ENCODE measurements at regions not wholly inside any gene's neighbourhood (a gene's known extent, or its start where the extent isn't known, plus 50 kb on each side); places are given as distances from the start of the nearest gene placed in this dataset.
"Not testable (repeated sequence)": the region's sequence is repeated elsewhere in the genome, so short reads cannot be mapped to it uniquely, and the experiment has no call there.

DNA sequence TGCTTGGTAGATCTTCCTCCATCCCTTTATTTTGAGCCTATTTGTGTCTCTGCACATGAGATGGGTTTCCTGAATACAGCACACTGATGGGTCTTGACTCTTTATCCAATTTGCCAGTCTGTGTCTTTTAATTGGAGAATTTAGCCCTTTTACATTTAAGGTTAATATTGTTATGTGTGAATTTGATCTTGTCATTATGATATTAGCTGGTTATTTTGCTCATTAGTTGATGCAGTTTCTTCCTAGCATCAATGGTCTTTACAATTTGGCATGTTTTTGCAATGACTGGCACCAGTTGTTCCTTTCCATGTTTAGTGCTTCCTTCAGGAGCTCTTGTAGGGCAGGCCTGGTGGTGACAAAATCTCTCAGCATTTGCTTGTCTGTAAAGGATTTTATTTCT lies 72.4 kb downstream of the HNRNPD start:
- not testable (repeated sequence) for DNase-seq, ATAC-seq

DNA sequence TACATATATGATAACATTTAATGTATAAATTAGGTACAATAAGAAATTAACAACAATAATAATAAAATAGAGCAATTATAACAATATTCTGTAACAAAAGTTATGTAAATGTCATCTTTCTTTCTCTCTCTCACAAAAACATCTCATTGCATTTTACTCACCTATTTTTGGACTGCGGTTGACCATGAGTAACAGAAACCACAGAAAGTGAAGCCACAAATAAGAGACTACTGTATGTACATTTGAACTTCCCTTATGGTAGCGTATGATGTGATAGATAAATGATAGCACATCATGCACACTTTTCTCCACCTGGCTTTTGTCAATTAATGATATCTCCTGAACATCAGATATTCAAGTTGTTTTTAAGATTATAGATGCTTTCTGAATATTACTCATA lies 80.5 kb downstream of the HNRNPD start:
- ATAC-seq, result peak; percentile 82
- DNase-seq, result no peak

DNA sequence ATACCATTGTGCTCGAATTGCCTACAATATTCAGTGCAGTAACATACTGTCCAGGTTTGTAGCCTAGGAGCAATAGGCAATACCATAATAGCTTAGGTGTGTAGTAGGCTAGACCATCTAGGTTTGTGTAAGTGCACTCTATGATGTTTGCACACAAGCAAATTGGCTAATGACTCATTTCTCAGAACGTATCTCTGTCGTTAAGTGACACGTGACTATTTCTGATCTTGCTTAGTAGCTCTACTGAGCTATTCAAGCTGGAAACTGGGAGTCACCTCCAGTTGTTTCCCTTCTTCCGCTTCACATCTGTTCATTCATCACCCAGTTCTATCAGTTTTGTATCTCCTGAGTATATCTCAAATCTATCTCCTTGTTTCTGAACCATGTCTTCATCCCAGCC lies 86.1 kb downstream of the HNRNPD start:
- DNase-seq (no peak), ATAC-seq (no peak)

DNA sequence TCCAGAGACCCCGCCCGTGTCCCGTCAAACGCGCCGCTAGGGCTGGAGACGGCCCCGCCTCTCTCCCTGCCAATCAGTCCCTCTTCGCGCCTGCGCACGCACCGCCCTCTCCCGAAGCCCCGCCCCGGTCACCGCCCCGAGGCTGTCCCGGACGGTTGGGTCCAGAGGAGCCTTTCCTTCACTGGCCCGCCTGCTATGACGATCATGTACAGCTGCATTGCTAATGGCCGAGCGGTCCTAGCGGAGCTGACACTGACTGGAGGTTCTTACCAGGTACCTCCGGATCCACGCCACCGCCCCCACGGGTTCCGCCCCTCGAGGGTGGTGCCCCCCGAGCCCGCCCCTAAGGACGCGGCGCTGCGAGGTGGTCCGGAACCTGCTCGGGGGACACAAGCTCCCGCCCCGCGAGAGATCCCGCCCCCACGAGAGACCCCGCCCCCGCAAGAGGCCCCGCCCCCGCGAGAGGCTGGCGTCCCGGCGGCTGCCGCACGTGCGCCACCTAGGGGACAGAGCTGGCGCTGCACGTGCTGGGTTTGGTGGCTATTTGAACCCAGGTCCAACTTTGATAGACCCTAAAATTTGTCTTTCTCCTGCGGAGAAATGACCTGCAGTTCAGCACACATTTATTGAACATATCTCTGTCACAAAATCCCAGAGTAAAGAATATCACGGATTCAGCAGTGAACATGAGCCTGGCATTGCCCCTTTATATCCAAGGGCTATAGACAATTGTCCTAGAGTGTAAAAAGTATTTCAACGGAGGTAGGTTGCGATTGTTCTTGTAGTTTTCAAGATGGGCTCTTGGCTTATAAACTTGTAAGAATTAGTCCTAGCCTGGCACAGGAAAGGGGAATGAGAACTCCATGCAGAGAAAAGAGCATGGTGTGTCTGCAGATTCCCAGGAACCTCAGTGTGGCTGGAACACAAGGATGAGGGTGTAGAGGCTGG lies 88.7 kb downstream of the HNRNPD start:
- DNase-seq (peak; percentile 100), ATAC-seq (peak; percentile 99)

DNA sequence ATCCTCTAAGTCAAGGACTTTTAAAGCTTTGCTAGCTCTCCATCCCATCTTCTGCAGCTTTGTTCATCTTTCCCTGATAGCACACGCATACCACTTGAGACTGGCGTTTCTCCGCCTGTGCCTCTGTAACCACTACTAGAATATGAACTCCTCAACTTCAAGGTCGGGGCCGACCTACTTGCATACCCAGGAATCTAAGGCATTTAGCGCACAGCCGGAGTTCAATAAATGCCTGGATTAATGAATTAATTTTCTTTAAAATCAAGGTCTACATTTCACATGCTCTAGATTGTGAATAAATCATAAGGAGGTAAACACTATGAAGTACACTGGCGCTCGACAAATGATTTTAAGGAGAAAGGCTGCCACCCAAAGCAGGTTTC lies 89.3 kb downstream of the HNRNPD start:
- ATAC-seq (no peak), DNase-seq (no peak)

DNA sequence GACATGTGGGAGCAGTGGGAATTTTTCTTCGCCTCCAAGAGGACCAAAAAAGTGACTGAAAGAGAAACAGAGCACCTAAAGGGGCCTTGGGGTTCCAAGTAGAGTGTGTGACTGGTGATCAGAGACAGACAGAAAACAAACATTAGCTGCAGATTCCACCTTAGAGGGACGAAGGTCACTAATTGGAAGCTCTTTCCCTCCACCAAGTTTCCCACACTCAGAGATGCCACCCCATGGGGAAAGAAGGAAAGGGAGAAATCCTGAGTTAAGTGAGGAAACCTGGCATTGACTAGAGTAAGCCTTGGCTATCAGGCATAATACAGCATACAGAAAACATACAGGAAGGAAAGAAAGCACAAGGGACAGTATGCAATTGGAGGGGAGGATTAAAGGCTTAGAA lies 90.9 kb downstream of the HNRNPD start:
- DNase-seq (no peak), ATAC-seq (no peak)

DNA sequence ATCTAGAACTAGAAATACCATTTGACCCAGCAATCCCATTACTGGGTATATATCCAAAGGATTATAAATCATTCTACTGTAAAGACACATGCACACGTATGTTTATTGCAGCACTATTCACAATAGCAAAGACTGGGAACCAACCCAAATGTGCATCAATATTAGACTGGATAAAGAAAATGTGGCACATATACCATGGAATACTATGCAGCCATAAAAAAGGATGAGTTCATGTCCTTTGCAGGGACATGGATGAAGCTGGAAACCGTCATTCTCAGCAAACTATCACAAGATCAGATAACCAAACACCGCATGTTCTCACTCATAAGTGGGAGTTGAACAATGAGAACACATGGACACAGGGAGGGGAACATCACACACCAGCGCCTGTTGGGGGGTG lies 94.2 kb downstream of the HNRNPD start:
- DNase-seq, ATAC-seq: not testable (repeated sequence)

DNA sequence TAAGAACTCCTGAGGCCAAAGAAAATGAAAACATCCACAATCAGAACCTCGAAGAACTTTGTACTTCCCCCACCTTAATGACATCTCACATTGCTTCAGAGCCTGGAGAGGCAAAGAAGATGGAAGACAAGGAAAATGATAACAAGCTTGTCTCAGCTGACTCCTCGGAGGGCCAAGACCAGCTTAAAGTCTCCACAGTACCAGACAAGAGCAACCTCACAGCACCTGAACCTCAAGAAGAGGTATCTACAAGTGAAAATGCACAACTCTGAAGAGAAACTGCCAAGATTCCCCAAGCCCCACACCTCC lies 97.5 kb downstream of the HNRNPD start:
- no peak for DNase-seq
- ATAC-seq, result no peak

DNA sequence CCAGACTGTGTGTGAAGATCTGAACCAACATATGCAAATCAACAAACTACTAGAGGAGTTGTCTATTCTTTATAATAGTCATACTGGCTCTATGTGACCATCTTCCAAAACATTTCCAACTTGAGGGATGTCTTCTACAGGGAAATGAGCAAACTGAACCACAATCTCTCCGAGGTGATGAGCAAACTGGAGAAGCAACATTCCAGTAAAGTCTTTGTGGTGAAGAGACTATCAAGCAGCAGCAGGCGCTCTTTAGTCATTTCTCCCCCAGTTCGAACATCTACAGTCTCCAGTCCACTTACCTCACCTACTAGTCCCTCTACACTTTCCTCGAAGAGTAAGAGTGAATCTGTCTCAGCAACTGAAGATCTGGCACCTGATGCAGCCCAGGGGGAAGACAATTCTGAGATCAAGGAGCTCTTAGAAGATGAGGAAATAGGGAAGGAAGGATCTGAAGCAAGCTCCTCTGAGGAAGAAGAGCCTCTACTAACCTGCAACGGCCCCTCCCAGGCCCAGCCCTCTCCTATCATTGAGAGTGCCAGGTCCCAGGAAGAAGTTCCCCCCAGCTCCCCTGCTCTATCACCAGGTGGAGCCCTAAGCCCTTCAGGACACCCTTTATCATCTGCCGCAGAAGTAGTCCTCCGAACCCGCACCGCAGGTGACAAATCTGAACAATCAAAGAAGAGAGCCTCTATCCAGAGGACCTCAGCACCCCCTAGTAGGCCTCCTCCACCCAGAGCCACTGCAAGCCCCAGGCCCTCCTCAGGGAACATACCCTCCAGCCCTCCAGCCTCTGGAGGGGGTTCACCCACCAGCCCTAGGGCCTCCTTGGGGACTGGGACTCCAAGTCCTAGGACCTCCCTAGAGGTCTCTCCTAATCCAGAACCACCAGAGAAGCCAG lies 98.1 kb downstream of the HNRNPD start:
- ATAC-seq (peak; percentile 36), DNase-seq (no peak)

DNA sequence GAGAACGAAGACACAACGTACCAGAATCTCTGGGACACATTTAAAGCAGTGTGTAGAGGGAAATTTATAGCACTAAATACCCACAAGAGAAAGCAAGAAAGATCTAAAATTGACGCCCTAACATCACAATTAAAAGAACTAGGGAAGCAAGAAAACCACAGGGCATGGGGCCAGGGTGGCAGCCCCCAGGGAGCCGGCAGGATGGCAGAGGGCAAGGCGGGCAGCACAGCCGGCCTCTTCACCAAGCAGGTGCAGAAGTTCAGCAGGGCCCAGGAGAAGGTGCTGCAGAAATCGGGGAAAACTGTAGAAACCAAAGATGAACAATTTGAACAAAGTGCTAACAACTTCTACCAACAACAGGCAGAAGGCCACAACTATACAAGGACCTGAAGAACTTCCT lies 99.1 kb downstream of the HNRNPD start:
- ATAC-seq, DNase-seq: not testable (repeated sequence)

DNA sequence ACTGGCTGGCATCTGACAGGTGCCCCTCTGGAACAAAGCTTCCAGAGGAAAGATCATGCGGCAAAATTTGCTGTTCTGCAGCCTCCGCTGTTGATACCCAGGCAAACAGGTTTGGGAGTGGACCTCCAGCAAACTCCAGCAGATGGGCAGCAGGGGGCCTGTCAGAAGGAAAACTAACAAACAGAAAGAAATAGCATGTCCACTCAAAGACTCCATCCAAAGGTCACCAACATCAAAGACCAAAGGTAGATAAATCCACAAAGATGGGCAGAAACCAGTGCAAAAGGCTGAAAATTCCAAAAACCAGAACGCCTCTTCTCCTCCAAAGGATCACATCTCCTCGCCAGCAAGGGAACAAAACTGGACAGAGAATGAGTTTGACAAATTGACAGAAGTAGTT lies 101.3 kb downstream of the HNRNPD start:
- ATAC-seq, DNase-seq: not testable (repeated sequence)

DNA sequence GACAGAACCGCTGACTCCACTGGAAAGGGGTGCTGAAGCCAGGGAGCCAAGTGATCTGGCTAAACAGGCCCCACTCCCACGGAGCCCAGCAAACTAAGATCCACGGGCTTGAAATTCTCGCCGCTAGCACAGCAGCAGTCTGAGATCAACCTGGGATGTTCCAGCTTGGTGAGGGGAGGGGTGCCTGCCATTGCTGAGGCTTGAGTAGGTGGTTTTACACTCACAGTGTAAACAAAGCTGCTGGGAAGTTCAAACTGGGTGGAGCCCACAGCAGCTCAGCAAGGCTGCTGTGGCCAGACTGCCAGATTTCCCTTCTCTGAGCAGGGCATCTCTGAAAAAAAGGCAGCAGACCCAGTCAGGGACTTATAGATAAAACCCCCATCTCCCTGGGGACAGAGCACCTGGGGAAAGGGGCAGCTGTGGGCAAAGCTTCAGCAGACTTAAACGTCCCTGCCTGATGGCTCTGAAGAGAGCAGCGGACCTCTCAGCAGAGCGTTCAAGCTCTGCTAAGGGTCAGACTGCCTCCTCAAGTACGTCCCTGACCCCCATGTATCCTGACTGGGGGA lies 101.8 kb downstream of the HNRNPD start:
- not testable (repeated sequence) for DNase-seq, ATAC-seq

DNA sequence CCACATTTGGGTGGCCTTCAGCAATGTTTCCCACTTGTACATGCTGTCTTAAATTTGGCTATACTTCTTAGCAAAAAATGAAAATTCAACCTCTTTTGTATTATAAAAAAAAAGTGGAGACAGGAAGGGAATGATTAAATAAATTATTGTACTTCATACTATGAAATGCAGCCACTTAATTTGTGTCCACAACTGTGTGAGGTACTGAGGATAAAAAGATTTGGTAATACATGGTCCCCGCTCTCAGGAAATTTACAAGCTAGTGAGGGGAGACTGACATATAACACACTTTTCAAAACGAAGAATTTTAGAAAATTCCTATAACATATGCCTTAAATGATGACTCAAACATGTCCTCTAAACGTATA lies 105.0 kb downstream of the HNRNPD start:
- DNase-seq, result no peak
- ATAC-seq, result no peak

DNA sequence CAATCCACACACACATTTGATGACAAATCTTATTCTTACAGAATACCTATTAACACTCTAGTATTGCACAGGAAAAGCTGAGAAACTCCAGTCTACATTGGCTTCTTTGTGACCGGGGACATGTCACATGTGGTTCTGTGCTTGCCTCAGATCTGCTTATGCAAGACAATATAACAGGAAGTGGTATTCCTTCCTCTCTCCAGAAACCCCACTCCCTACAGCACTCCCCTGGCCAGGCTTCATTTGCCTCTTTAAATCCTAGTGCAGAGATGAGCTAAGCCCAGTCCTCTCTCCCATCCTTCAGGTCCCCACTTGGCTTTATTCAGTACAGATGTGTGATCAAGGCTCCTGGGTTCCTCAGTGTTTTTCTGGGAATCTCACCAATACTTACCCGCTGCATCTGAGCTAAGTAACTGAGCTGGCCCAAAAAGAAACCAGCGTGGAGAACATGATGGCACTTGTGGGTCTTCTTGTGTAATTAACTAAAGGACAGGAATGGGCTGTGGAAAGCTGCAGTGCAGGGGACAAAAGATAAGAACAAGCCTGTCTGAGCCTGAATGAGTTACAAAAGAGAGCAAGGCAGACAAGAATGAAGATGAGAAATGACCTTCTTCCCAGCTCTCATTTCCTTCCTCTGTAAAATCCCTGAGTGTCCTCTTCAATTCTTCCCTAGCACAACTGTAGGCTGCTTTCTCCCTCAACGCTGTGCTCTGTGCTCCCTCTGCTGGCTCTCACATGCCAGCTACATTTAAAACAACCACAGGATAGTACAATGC lies 105.6 kb downstream of the HNRNPD start:
- peak; percentile 86 for ATAC-seq

DNA sequence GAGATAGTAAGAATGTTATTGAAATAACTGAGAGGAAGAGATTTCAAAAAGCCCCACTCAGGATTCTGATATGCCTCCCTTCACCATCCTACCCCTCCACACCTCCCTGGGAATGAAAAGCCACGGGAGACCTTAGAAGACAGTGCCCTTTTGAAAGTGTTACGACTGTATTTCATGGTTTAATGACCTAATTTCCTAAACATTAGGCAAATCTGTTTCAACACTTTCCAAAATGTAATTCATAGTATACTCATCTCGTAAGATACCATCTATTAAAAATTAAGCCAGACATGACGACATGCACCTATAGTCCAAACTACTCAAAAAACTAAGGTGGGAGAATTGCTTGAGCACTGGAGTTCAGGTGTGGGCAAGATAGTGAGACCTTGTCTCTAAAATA lies 106.3 kb downstream of the HNRNPD start:
- DNase-seq (no peak), ATAC-seq (no peak)

More for the DNA sequence above, 105.6 kb downstream of the HNRNPD start:
- peak; percentile 41 for DNase-seq

DNA sequence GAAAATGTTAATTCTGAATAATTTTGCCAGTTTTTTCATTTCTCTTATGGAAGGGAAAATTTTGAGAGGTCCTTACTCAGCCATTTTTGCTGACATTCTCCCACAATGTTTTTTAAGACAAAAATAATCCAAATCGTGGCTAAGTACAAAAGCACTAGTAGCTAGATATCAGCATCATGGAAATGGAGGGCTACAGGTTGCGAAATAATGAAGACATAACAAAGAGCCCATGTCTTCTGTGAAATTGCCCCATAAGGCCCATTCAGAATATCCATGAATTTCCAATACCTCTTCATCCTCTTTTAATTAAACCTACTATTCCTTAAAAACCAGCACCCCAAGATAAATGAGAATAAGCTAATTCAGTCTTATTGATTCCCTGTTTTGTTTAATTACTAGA lies 107.4 kb downstream of the HNRNPD start:
- ATAC-seq, result no peak
- DNase-seq, result no peak

DNA sequence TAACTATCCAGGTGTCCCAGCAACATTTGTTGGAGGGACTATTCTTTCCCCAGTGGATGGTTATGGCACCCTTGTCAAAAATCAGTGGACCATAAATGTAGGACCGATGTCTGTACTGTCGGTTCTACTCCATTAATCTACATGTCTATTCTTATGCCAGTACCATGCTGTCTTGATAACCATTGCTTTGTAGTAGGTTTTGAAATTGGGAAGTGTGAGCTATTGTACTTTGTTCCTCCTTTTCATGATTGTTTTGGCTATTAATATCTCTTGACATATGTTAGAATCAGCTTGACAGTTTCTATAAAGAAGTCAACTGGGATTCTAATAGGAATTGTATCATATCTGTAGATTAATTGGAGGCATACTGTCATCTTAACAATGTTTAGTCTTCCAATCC lies 112.7 kb downstream of the HNRNPD start:
- ATAC-seq, result no peak
- DNase-seq, result no peak

DNA sequence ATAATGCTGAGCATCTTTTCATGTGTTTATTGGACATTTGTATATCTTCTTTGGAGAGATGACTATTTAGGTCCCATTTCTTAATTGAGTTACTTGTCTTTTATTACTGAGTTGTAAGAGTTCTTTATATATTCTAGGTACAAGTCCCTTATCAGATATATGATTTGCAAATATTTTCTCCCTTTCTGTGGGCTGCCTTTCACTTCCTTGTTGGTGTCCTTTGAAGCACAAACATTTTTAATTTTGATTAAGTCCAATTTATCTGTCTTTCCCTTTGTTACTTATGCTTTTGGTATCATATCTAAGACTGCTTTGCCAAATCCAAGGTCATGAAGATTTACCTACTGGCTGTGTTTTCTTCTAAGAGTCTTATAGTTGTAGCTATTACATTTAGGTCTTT lies 113.2 kb downstream of the HNRNPD start:
- ATAC-seq, result no peak
- no peak for DNase-seq

DNA sequence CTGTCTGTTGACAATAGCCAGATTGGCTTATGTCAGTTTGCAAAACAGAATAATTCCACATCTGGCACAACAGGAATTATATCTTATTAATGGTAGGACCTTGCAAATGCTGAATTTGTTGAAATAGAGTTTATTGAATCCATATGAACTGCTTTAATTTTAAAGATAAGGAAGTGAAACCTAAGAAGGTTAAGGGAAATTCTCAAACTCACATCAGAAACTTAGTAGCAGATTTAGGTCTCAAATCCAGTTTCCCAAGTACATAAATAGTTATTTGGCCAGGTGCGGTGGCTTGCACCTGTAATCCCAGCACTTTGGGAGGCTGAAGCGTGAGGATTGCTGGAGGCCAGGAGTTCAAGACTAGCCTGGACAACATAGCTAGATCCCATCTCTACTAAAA lies 117.1 kb downstream of the HNRNPD start:
- ATAC-seq, result no peak
- DNase-seq, result no peak

DNA sequence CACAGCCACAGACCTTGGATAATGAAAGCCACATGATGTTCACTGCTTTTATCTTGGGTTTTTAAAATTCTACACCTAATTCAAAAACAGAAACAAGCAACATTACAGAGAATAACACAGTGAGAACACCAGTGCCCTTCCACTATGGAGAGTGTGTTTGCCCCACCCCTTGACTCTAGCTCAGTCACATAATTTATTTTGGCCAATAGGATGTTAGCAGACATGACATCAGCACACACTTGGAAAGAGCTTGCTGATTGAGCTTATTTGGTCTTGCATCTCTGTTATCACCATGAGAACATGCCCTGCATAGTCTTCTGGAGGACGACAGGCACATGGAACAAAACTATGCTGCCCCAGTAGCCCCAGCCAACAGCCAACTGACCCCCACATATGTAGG lies 118.1 kb downstream of the HNRNPD start:
- DNase-seq (no peak), ATAC-seq (no peak)

DNA sequence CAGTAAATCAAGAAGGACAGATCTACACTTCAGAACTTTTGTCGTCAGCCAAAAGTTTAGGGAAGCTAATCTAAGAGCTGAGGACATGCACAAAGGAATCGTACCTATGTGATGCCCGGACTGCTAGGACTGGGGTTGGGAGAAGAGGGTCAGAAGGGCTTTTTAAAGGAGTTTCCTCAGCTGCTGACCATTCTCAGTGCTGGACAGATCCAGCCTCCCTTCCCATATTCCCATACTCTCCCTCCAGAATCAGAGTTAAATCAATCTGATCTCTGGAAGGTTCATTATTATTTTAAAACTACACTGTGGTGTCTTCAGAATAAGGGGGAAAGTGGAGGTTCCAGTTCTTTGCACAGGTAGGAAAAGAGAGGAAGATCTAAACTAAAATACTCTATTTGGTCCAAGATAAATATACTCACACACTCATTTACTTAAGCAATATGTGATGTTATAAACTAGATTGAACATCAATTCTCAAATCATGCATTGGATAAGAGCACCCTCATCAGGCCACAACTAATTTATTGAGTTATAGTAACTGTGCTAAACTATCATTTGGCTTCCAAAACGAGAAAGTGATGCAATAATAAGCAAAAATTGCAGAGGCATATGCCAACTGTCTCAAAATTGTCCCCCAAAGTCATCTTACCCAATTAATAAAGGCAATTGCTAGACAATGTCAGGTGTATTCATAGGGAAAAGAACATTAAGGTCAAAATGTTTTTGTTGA lies 124.7 kb downstream of the HNRNPD start:
- no peak for DNase-seq
- ATAC-seq, result no peak
